Endothelial cell (in vitro differentiated cells): ENCODE measurements at regions not wholly inside any gene's neighbourhood (a gene's known extent, or its start where the extent isn't known, plus 50 kb on each side); places are given as distances from the start of the nearest gene placed in this dataset.

Source experiments
- DNase-seq: peaks from one replicate; pipeline ENCODE4 v3.0.0; 2021; ENCODE audit warnings: low spot score
- H3K27ac Mint-ChIP-seq: one replicate; pipeline ENCODE4 v1.8.0; 2021; ENCODE audit warnings: mixed read lengths, inconsistent platforms; ENCODE audit not compliant: unreplicated experiment
- H3K27me3 Mint-ChIP-seq: one replicate; pipeline ENCODE4 v1.8.0; 2021; ENCODE audit warnings: mild to moderate bottlenecking, moderate library complexity, mixed read lengths, inconsistent platforms; ENCODE audit not compliant: unreplicated experiment
- H3K36me3 Mint-ChIP-seq: one replicate; pipeline ENCODE4 v1.8.0; 2021; ENCODE audit warnings: mild to moderate bottlenecking, low read depth, mixed read lengths, inconsistent platforms; ENCODE audit not compliant: unreplicated experiment
- H3K4me1 Mint-ChIP-seq: one replicate; pipeline ENCODE4 v1.8.0; 2021; ENCODE audit warnings: mild to moderate bottlenecking, mixed read lengths, inconsistent platforms; ENCODE audit not compliant: unreplicated experiment
- H3K4me3 Mint-ChIP-seq: one replicate; pipeline ENCODE4 v1.8.0; 2021; ENCODE audit warnings: mild to moderate bottlenecking, mixed read lengths, inconsistent platforms; ENCODE audit not compliant: unreplicated experiment
- H3K9me3 Mint-ChIP-seq: one replicate; pipeline ENCODE4 v1.8.0; 2021; ENCODE audit warnings: mixed read lengths, inconsistent platforms; ENCODE audit not compliant: unreplicated experiment
- TF ChIP-seq, protein P1 (sequence below): fragments of 200-600 bp; sonication (generic); IDR thresholded peaks from one replicate; pipeline ENCODE4 v1.5.0; 2021; ENCODE audit warnings: antibody characterized with exemption; ENCODE audit not compliant: unreplicated experiment

DNA sequence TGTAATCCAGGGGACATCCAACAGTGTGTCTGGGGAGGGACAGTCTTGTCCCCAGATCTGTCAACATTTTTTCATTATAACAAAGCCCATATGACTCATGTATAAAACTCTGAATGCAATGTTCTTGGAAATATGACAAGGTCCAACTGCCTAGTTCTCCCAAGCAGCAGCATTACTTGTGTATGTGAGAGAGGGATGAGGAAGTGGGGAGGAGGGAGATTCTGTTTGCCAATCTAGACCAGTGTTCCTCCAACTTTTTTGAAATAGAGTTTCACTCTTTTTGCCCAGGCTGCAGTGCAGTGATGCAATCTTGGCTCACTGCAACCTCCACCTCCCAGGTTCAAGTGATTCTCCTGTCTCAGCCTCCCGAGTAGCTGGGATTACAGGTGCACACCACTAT lies 394.8 kb downstream of the DHX35 start:
- TF ChIP-seq, protein P1, sequence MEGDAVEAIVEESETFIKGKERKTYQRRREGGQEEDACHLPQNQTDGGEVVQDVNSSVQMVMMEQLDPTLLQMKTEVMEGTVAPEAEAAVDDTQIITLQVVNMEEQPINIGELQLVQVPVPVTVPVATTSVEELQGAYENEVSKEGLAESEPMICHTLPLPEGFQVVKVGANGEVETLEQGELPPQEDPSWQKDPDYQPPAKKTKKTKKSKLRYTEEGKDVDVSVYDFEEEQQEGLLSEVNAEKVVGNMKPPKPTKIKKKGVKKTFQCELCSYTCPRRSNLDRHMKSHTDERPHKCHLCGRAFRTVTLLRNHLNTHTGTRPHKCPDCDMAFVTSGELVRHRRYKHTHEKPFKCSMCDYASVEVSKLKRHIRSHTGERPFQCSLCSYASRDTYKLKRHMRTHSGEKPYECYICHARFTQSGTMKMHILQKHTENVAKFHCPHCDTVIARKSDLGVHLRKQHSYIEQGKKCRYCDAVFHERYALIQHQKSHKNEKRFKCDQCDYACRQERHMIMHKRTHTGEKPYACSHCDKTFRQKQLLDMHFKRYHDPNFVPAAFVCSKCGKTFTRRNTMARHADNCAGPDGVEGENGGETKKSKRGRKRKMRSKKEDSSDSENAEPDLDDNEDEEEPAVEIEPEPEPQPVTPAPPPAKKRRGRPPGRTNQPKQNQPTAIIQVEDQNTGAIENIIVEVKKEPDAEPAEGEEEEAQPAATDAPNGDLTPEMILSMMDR: no peak
- H3K4me1 Mint-ChIP-seq: no peaks in the 10 kb centered on the region
- H3K27me3 Mint-ChIP-seq: no peaks in the 10 kb centered on the region
- DNase-seq: no peak
- no peak overlapping the region for H3K4me3 Mint-ChIP-seq
- no peaks in the 10 kb centered on the region for H3K36me3 Mint-ChIP-seq
- no peak overlapping the region for H3K27ac Mint-ChIP-seq
- H3K9me3 Mint-ChIP-seq: no peaks in the 10 kb centered on the region

DNA sequence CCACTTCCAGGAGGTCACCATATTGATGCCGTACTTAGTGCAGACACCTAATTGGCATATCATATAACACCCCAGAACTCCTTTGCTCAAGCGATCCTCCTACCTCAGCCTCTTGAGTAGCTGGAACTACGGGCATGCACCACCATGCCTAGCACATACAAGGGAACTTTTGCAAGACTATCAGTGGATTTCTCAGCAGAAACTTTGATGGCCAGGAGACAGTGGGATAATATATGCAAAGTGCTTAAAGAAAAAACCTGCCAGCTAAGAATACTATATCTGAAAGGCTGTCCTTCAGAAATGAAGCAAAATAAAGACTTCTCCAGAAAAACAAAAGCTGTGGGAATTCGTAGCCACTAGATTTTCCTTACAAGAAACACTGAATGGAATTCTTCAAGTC lies 387.1 kb downstream of the DHX35 start:
- Mint-ChIP-seq H3K9me3 (no peaks in the 10 kb centered on the region), H3K4me3 (no peak overlapping the region), H3K4me1 (no peaks in the 10 kb centered on the region), H3K36me3 (no peaks in the 10 kb centered on the region), H3K27me3 (no peaks in the 10 kb centered on the region), H3K27ac (no peak overlapping the region)
- TF ChIP-seq, protein P1: no peak
- DNase-seq: no peak

DNA sequence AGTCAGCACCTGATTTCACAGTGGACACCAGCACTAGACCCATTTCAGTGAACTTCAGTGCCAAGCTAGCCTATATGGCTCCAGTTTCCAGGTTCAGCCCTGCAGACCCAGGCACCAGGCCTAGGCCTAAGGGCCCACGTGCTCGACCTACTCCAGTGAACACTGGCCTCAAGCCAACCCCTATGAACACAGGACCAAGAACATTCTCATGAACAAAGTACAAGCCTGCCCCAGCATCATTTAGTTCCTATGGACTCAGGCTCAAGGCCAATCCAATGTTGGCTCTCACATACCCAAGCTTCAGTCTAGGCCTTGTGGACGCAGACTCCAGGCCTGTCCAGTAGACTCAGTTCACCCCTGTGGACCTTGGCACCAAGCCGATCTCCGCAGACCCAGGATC lies 385.5 kb downstream of the DHX35 start:
- no peaks in the 10 kb centered on the region for H3K9me3 Mint-ChIP-seq
- H3K27ac Mint-ChIP-seq: no peak overlapping the region
- no peak overlapping the region for H3K4me3 Mint-ChIP-seq
- no peaks in the 10 kb centered on the region for H3K4me1 Mint-ChIP-seq
- TF ChIP-seq, protein P1: no peak
- no peaks in the 10 kb centered on the region for H3K27me3 Mint-ChIP-seq
- H3K36me3 Mint-ChIP-seq: no peaks in the 10 kb centered on the region
- no peak for DNase-seq

DNA sequence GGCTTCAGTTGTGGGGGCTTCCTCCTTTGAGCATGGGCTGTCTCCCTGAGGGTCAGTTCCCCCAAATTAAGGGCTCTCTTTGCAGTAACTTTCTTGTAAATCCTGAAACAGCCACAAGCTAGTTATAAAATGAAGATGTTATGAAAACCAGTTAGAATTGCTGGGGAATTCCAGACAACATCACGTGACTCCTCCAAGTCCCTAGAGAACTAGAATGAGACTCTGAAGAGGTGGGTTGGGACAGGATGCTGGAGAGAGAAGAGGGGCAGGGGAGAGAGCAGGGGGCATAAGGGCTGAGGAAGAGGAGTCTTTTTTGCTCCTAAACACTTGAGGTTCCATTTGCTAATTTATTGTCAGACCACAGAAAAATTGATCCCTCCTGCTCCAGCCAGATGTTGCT lies 380.3 kb downstream of the DHX35 start:
- Mint-ChIP-seq H3K27me3 (peaks cover 1% of the 10 kb centered on the region), H3K27ac (no peak overlapping the region), H3K9me3 (no peaks in the 10 kb centered on the region), H3K36me3 (no peaks in the 10 kb centered on the region), H3K4me1 (no peaks in the 10 kb centered on the region), H3K4me3 (no peak overlapping the region)
- DNase-seq: no peak
- TF ChIP-seq, protein P1: no peak

DNA sequence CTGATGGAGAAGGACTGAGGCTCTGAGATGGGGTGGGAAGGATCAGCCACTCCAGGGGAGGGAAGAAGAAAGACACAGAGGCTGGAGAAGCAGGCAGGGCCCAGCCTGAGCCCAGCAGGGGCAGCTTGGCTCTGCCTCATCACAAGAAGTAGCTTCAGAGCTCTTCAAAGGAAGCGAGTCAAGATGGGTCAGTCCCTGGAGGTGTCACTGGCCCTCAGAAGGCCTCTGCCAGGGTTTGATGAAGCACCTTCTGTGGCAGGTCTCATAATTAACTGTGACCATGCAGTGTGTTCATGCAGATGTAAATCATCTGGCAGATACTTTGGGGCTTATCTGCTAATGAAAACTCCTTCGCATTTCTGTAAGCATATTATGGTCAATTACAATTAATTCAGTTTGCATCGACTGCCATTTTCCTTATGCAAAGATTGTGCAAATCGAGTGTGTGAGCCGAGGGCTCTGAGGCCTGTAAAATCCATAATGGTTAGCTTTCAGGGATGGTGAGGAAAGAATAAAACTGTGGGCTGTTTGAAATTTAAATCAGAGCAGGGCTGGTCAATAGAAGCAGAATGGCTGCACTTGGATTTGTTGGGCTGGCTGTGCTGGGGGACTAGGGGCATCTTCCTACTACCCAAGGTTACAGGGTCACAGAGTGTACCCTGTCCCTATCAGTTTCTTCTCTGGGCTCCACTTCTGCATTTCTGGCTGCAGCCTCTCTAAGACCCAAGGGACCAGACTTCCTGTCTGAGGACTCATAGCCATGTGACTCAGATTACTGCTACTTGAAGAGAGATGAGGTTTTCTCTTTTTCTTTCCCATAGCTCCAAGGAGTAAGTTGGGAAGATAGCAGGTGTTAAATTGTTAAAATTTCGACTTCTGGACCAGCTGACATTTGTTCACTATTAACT lies 376.6 kb downstream of the DHX35 start:
- Mint-ChIP-seq H3K27me3 (peaks cover 1% of the 10 kb centered on the region), H3K9me3 (no peaks in the 10 kb centered on the region), H3K27ac (no peak overlapping the region), H3K36me3 (no peaks in the 10 kb centered on the region), H3K4me3 (no peak overlapping the region), H3K4me1 (no peaks in the 10 kb centered on the region)
- DNase-seq: no peak
- TF ChIP-seq, protein P1: no peak
